GM21526 (cell line): ENCODE measurements at regions not wholly inside any gene's neighbourhood (a gene's known extent, or its start where the extent isn't known, plus 50 kb on each side); places are given as distances from the start of the nearest gene placed in this dataset.
"Not testable (repeated sequence)": the region's sequence is repeated elsewhere in the genome, so short reads cannot be mapped to it uniquely, and the experiment has no call there.

ENCODE experiments used
- ATAC-seq: cut with Tn5 transposase; IDR thresholded peaks from one replicate; pipeline ENCODE4 v1.9.1; 2021; ENCODE audit warnings: moderate library complexity; ENCODE audit not compliant: unreplicated experiment, low FRiP score

GRCh38 chr7:65317372-65317771, 56.3 kb upstream of the ZNF92 start:
- no peak for ATAC-seq

DNA sequence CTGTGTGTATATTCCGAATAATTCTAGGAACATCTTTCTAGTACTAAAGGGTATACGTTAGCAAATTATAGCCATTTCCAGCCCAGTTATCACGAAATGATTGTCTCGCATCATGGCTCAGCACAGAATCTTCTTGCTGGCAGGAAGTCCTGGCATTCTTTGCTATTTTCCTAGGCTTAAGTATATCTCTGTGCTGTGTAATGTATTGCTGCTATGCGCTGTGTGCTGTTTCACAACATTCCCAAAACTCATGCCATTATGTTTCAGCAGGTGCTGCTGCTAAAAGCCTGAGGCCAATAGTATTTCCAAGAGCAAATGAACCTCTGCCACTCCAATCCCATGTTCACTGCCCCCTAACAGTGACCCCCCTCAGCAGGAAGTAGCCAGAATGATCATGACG, 62.9 kb upstream of the ZNF92 start:
- ATAC-seq, result no peak

GRCh38 chr7:65308300-65308678, 65.4 kb upstream of the ZNF92 start:
- ATAC-seq, result no peak

- no peak for ATAC-seq
Measured at GRCh38 chr7:65307651-65308299, 65.9 kb upstream of the ZNF92 start.

GRCh38 chr7:65304175-65304574, 69.5 kb upstream of the ZNF92 start:
- ATAC-seq, result no peak

DNA sequence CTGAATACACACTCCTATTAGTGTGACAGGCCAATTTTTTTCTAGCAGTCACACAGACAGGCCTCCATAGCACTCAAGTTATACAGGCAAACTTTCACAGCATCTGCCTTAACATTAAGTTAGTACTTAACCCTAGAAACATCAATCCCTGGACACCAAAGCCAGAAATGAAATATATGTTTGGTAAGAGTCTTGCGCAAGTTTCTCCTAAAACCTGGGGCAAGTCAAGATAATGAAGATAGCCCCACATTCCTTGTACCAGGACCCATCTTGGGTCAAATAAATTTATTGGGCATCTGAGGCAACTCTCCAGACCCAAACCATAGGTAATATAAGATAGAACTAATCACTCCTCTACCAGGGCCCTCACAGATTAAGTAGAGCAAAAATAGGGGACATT, 70.8 kb upstream of the ZNF92 start:
- no peak for ATAC-seq

GRCh38 chr7:65301007-65301406, 72.6 kb upstream of the ZNF92 start:
- no peak for ATAC-seq

DNA sequence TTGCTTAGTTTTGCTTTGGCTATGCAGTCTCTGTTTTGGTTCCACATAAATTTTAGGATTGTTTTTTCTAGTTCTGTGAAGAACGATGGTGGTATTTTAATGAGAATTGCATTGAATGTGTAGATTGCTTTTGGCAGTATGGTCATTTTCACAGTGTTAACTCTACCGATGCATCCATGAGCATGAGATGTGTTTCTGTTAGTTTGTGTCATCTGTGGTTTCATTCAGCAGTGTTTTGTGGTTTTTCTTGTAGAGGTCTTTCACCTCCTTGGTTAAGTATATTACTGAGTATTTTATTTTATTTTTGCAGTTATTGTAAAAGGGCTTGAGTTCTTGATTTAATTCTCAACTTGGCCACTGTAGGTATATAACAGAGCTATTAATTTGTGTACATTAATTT, 78.2 kb upstream of the ZNF92 start:
- no peak for ATAC-seq

GRCh38 chr7:65290340-65290739, 83.3 kb upstream of the ZNF92 start:
- not testable (repeated sequence) for ATAC-seq

DNA sequence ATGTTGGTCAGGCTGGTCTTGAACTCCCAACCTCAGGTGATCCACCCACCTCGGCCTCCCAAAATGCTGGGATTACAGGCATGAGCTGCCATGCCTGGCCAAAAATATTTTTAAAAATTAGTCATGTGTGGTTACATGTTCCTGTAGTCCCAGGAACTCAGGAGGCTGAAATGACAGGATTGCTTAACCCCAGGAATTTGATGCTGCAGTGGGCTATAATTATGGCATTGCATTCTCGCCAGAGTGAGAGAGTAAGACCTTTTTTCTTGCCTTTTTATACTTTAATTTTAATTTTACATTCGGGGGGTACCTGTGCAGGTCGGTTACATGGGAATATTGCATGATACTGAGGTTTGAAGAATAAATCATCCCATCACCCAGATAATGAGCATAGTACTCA, 86.6 kb upstream of the ZNF92 start:
- ATAC-seq, result no peak

DNA sequence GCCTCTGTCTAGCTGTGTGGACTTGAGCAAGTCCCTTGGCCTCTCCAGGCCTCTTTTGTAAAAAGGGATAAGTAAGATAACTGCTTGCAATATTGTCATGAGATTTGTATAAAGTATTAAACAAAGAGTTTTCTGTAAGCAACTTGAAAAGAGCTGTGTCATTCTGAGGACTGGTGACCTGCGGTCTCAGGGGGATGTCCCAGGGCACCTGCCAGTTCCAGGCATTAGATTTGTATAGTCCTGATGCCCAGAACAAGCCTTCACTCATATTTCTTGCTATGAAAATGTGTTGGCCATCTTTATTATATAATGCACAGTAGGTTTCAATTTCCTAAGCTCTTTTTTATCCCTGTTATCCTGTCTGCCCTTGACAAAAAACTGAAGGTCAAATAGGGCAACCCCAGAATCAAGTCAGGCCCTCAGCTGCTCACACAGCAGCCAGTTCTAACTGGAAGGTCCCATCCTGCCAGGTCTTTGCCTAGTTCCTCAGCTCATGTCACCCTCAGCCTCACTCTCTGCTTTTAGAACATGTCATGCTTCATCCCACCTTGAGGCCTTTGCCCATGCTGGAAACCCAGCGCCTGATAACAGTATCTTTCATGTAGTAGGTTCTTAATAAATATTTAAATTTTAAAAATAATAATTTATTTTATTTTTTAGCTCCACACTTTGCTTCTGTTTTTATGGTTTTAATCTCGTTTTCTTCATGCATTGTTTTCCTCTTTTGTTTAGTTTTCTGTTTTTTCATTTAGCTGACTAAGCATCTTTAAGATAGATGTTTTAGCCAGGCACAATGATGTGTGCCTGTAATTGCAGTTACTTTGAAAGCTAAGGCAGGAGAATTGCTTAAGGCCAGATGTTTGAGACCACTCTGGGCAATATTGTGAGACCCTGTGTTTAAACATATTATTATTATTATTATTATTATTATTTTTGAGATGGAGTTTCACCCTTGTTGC, 87.5 kb upstream of the ZNF92 start:
- no peak for ATAC-seq

- not testable (repeated sequence) for ATAC-seq
Measured at GRCh38 chr7:65285241-65285640, 88.4 kb upstream of the ZNF92 start.

DNA sequence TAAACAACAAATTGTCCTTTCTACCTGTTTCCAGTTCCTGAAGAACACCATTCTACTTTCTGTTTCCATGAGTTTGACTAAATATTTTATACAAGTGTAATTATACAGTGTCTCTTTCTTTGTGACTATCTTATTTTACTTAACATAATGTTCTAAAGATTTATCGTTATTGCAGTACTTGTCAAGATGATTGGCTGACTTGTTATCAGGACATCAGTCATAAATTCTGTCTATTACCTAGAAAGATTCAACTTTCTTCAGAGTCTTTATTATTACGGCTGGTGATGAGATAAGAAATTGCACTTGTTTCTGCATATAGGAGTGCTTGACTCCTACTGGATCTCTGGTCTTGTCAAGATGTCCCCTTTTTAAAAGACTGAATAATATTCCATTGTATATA, 93.9 kb upstream of the ZNF92 start:
- no peak for ATAC-seq

GRCh38 chr7:65276822-65277221, 96.8 kb upstream of the ZNF92 start:
- ATAC-seq, result no peak

GRCh38 chr7:65271502-65271901, 102.2 kb upstream of the ZNF92 start:
- ATAC-seq, result not testable (repeated sequence)

DNA sequence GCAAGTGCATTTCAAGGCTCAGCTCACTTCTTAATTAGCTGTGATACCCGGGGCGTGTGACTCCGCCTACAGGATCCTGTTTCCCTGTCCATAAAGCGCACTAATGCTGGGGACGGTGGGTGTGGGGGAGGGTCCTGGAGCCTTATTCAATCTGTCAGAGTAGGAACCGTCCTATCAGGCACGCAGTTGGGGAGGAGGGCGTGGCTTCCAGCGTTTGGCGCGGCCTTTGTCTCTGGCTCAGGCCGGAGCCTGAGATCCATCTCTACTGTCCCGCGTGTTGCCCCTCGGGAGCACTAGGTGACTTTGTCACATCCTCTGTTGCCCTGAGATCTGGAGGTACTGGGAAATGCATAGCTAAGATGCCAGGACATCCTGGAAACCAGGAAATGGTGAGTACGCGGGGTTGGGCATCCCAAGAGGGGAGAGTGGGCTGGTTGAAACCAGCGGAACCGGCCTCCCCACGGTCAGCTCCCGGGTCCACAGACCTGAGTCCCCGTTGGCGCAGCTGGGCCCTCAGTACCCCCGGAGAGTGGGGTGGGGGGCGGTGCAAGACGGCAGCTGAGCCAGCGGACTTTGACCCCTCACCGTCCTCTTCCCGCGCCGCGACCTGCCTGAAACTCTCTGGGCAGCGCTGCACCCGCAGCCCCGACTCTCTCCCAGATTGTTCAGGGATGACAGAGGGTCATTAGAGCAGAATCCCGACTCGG, 104.4 kb upstream of the ZNF92 start:
- peak; percentile 96 for ATAC-seq

GRCh38 chr7:65268782-65269149, 104.9 kb upstream of the ZNF92 start:
- ATAC-seq, result no peak

DNA sequence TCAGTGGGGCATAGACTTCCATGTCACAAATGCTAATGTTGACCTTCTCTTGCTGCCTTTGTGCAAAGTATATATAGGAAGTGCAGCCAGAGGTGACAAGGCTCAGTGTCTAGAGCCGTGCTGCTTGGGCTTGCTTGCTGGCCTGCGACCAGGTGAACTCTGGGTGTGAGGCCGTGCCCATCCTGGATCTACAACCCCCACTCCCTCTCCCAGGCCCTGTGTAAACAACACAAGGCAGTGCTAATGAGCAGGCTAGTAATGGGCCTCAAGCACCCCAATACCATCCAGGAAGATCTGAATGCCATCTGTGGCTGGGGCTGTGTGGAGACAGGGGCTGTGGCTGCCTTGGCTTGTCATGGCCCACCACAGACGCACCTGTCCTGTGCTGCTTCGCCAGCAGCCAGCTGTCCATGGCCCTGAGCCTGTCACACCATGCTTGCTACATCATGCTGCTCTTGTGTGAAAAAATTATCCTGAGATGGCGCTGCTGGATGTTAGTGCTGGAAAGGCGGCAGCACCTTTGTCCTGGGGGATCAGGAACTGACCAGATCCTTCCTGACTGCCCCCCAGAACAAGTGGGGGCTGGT, 107.6 kb upstream of the ZNF92 start:
- no peak for ATAC-seq

- no peak for ATAC-seq
Measured at GRCh38 chr7:65264258-65264657, 109.4 kb upstream of the ZNF92 start.

DNA sequence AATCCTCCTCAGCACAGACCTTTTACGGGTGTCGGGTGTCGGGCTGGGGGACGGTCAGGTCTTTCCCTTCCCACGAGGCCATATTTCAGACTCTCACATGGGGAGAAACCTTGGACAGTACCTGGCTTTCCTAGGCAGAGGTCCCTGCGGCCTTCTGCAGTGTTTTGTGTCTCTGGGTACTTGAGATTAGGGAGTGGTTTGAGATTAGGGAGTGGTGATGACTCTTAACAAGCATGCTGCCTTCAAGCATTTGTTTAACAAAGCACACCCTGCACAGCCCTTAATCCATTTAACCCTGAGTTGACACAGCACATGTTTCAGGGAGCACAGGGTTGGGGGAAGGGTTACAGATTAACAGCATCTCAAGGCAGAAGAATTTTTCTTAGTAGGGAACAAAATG, 113.0 kb upstream of the ZNF92 start:
- ATAC-seq, result not testable (repeated sequence)
